Activated B cell treated with CpG ODN at 0.5 μM for 24 hours (primary cell): ENCODE measurements at regions not wholly inside any gene's neighbourhood (a gene's known extent, or its start where the extent isn't known, plus 50 kb on each side); places are given as distances from the start of the nearest gene placed in this dataset.
"Not testable (repeated sequence)": the region's sequence is repeated elsewhere in the genome, so short reads cannot be mapped to it uniquely, and the experiment has no call there.

Experiments used
- ATAC-seq: fragments of 200-7000 bp; cut with Tn5 transposase; one replicate; pipeline ENCODE4 v1.10.0; 2021; ENCODE audit warnings: low read depth, mild to moderate bottlenecking, moderate library complexity
- CTCF ChIA-PET: fragments of 350-600 bp; sonication (Branson Sonifier 250); formaldehyde crosslinking; loops from one replicate; lab custom pipeline; 2021; ENCODE audit warnings: antibody characterized with exemption; lab: Charles Lee
- POLR2A ChIA-PET: fragments of 350-600 bp; sonication (Branson Sonifier 250); formaldehyde crosslinking; loops from one replicate; lab custom pipeline; 2021; ENCODE audit warnings: antibody characterized with exemption; lab: Charles Lee
- DNase-seq: peaks from one replicate; pipeline ENCODE4 v3.0.0; 2022
- H3K27ac Mint-ChIP-seq: one replicate; pipeline ENCODE4 v1.8.0; 2020; ENCODE audit warnings: mixed read lengths
- H3K27me3 Mint-ChIP-seq: one replicate; pipeline ENCODE4 v1.8.0; 2021; ENCODE audit warnings: mixed read lengths
- H3K36me3 Mint-ChIP-seq: one replicate; pipeline ENCODE4 v1.8.0; 2021; ENCODE audit warnings: low read depth, mixed read lengths
- H3K4me1 Mint-ChIP-seq: one replicate; pipeline ENCODE4 v1.8.0; 2021; ENCODE audit warnings: mixed read lengths
- H3K4me3 Mint-ChIP-seq: one replicate; pipeline ENCODE4 v1.8.0; 2020; ENCODE audit warnings: mild to moderate bottlenecking, mixed read lengths
- H3K9me3 Mint-ChIP-seq: one replicate; pipeline ENCODE4 v1.8.0; 2020; ENCODE audit warnings: mixed read lengths
- intact Hi-C: fragments of 100-400 bp; cut with micrococcal nuclease; formaldehyde crosslinking; loops from one replicate; pipeline ENCODE4 v1.15.1; 2024
- TF ChIP-seq, protein P1 (sequence below): fragments of 200-600 bp; IDR thresholded peaks from one replicate; pipeline ENCODE4 v1.8.0; 2022; ENCODE audit warnings: antibody characterized with exemption, mild to moderate bottlenecking

GRCh38 chr16:29204806-29205135 lies 201.7 kb downstream of the NPIPB11 start:
- no peak overlapping the region for H3K27ac Mint-ChIP-seq
- ChIA-PET POLR2A (no interaction called here), CTCF (no interaction called here)
- H3K4me3 Mint-ChIP-seq = no peak overlapping the region
- TF ChIP-seq, protein P1, sequence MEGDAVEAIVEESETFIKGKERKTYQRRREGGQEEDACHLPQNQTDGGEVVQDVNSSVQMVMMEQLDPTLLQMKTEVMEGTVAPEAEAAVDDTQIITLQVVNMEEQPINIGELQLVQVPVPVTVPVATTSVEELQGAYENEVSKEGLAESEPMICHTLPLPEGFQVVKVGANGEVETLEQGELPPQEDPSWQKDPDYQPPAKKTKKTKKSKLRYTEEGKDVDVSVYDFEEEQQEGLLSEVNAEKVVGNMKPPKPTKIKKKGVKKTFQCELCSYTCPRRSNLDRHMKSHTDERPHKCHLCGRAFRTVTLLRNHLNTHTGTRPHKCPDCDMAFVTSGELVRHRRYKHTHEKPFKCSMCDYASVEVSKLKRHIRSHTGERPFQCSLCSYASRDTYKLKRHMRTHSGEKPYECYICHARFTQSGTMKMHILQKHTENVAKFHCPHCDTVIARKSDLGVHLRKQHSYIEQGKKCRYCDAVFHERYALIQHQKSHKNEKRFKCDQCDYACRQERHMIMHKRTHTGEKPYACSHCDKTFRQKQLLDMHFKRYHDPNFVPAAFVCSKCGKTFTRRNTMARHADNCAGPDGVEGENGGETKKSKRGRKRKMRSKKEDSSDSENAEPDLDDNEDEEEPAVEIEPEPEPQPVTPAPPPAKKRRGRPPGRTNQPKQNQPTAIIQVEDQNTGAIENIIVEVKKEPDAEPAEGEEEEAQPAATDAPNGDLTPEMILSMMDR = no peak
- intact Hi-C loops = no loop called here
- ATAC-seq (no peak), DNase-seq (no peak)
- no peaks in the 10 kb centered on the region for H3K27me3 Mint-ChIP-seq
- H3K4me1 Mint-ChIP-seq = no peaks in the 10 kb centered on the region
- H3K9me3 Mint-ChIP-seq = peaks cover 10% of the 10 kb centered on the region
- peaks cover 16% of the 10 kb centered on the region for H3K36me3 Mint-ChIP-seq

DNA sequence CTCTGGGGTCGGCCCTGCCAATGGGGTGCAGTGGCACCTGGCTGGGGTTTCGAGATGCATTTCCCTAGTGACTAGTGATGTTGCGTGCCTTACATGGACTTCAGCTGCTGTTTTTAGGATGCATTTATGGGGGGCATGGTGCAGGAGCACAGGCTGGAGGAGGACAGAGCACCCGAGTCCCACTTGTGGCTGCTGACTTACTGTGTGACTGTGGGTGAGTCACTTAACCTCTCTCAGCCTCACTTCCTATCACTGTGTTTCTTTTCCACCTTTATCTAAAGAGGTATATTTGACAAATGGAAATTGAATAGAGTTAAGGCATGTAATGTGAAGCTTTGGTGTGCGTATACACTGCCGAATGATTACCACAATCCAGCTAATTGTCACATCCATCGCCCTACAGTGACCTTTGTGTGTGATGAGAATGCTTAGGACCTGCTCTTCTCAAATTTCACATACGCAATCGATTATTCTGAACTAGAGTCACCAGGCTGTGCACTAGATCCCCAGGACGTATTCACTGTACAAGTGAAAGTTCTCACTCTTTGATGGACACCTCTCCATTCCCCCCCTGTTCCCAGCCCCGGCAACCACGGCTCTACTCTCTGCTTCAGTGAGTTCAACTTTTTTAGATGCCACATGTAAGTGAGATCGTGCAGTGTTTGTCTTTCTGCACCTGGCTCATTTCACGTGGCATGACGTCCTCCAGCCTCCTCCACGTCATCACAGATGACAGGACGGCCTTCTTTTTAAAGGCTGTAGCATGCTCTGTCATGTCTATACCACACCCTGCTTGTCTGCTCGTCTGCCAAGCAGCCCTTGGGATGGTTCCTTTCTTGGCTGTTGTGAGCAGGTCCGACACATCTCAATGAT lies 202.3 kb downstream of the NPIPB11 start:
- POLR2A ChIA-PET, intact Hi-C loops, DNase-seq, H3K4me1 Mint-ChIP-seq, CTCF ChIA-PET, H3K27me3 Mint-ChIP-seq, H3K27ac Mint-ChIP-seq, ATAC-seq, H3K9me3 Mint-ChIP-seq, H3K4me3 Mint-ChIP-seq: not testable (repeated sequence)
- H3K36me3 Mint-ChIP-seq = peaks cover 14% of the 10 kb centered on the region

GRCh38 chr16:29203046-29203932 lies 203.2 kb downstream of the NPIPB11 start:
- H3K36me3 Mint-ChIP-seq = peaks cover 12% of the 10 kb centered on the region
- H3K27me3 Mint-ChIP-seq, ATAC-seq, POLR2A ChIA-PET, DNase-seq, CTCF ChIA-PET, H3K4me1 Mint-ChIP-seq, H3K27ac Mint-ChIP-seq, H3K4me3 Mint-ChIP-seq, intact Hi-C loops, H3K9me3 Mint-ChIP-seq: not testable (repeated sequence)

DNA sequence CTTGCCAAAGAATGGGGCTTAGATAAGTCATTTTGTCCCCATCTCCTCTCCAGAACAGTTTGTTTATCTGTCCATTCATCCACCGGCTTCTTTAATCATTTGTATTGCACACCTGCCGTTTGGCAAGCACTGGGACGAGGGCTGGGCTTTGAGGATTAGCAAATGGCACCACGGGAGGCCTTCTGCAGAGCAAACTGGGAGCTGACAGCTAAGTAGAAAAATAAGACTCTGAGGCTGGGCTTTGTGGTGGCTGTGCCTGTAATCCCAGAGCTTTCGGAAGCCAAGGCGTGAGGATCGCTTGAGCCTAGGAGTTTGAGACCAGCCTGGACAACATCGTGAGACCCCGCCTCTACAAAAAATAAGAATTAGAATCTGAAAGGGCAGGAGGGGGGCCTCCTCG lies 203.9 kb downstream of the NPIPB11 start:
- ATAC-seq, CTCF ChIA-PET, H3K9me3 Mint-ChIP-seq, H3K27me3 Mint-ChIP-seq, H3K4me1 Mint-ChIP-seq, DNase-seq, H3K27ac Mint-ChIP-seq, intact Hi-C loops, POLR2A ChIA-PET, H3K4me3 Mint-ChIP-seq: not testable (repeated sequence)
- peaks cover 12% of the 10 kb centered on the region for H3K36me3 Mint-ChIP-seq

DNA sequence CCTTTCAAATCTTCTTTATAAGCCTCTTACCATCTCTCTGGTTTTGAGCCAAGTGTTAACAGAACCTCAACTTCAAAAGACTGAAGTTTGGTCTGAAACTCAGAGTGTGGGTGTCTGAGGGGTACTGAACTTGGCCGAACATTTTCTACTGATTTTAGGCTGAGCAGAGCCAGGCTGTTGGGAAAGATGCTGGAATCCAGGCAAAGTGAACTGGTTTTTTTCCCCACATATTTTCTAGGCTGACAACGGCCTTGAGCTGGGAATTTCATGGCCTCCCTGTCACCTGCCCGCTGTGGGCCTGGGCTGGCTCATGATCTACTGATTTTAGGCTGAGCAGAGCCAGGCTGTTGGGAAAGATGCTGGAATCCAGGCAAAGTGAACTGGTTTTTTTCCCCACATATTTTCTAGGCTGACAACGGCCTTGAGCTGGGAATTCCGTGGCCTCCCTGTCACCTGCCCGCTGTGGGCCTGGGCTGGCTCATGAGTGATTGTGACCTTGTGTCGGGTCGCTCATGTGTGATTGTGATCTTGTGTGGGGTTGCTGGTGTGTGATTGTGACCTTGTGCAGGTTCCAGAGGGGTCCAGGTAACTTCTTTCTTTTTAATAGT lies 204.4 kb downstream of the NPIPB11 start:
- H3K27ac Mint-ChIP-seq, intact Hi-C loops, ATAC-seq, CTCF ChIA-PET, DNase-seq, H3K27me3 Mint-ChIP-seq, H3K4me3 Mint-ChIP-seq, H3K4me1 Mint-ChIP-seq, H3K9me3 Mint-ChIP-seq, POLR2A ChIA-PET: not testable (repeated sequence)
- H3K36me3 Mint-ChIP-seq = peaks cover 12% of the 10 kb centered on the region

DNA sequence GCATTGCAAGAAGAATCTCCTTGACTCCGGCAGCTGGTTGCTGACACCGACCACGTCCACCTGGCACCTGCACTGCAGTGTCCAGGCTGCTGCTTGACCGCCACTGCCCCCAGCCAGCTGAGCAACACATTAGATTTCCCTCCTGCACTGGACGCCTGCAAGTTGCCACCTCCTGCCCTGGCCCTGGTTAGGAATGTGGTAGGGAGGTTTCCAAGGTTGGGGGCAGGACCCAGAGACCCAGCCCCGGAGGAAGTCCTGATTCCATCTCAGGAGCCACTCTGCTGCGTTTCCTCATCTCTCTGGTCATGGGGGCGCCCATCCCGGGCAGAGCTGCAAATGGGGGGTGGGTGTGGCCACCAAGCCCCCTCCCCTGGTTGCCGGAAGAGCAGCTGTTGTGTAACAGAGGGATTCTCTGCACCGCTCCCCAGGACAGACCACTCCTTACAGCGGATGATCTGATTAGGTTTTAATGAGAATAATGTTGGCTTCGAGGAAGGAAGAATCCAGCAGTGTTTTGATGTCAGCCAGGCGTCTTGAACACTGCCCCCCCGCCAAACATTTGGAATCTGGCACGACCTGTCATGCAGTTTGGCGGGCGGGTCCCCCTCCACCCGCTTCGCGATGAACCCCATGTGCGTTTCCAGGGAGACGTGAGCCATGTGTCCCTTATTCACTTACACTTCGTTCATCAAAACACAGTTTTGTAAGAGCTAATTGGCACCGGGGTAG lies 205.1 kb downstream of the NPIPB11 start:
- H3K4me1 Mint-ChIP-seq, H3K9me3 Mint-ChIP-seq, H3K27me3 Mint-ChIP-seq, H3K4me3 Mint-ChIP-seq, H3K36me3 Mint-ChIP-seq, CTCF ChIA-PET, H3K27ac Mint-ChIP-seq, DNase-seq, intact Hi-C loops, POLR2A ChIA-PET, ATAC-seq: not testable (repeated sequence)

- intact Hi-C loops, ATAC-seq, POLR2A ChIA-PET: not testable (repeated sequence)
Measured at GRCh38 chr16:29200681-29201080, 205.8 kb downstream of the NPIPB11 start.

DNA sequence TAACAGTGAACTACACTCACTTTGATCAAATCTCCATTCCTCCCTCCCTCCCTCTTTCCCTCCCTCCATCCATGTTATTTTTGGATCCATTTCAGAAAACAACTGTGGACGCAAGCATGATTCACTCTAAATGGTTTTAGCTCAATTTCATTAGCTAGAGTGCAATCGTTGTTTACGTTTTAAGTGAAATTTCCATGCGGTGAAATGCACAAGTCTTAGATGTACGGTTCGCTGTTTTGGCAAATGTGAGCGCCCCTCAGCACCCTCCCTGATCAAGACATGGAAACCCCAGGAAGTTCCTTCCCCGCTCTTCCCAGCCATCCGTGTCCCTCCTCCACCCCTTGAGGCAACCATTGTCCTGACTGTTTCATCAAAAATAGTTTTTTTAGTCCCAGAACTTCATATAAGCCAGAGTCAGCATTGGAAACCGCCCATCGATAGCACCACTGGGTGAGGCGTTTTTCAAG lies 206.3 kb downstream of the NPIPB11 start:
- H3K27me3 Mint-ChIP-seq, H3K27ac Mint-ChIP-seq, H3K9me3 Mint-ChIP-seq, ATAC-seq, DNase-seq, H3K36me3 Mint-ChIP-seq, H3K4me3 Mint-ChIP-seq, H3K4me1 Mint-ChIP-seq, POLR2A ChIA-PET, CTCF ChIA-PET, intact Hi-C loops: not testable (repeated sequence)

More at GRCh38 chr16:29200681-29201080, 205.8 kb downstream of the NPIPB11 start:
- H3K9me3 Mint-ChIP-seq, H3K27ac Mint-ChIP-seq, H3K4me1 Mint-ChIP-seq, DNase-seq, H3K27me3 Mint-ChIP-seq, H3K4me3 Mint-ChIP-seq, CTCF ChIA-PET, H3K36me3 Mint-ChIP-seq: not testable (repeated sequence)

DNA sequence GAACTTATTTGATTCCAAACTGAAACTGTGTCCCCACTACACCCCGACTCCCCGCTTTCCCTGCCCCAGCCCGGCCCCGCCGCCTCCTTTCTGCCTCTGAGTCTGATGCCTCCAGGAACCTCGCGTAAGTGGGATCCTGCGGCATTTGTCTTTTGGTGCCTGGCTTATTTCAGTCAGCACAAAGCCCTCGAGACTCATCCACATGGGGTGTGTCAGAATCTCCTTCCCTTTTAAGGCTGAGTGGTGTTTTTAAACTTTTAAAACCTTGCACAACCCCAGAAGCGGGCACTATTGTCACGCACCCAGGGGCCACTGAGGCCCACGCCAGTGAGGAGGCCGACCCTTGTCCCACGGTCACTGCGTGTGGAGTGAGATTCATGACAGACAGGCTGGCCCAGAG lies 206.9 kb downstream of the NPIPB11 start:
- H3K4me1 Mint-ChIP-seq, H3K36me3 Mint-ChIP-seq, POLR2A ChIA-PET, intact Hi-C loops, H3K9me3 Mint-ChIP-seq, DNase-seq, H3K27me3 Mint-ChIP-seq, CTCF ChIA-PET, ATAC-seq, H3K27ac Mint-ChIP-seq, H3K4me3 Mint-ChIP-seq: not testable (repeated sequence)
